A673 (cell line): ENCODE measurements at regions not wholly inside any gene's neighbourhood (a gene's known extent, or its start where the extent isn't known, plus 50 kb on each side); places are given as distances from the start of the nearest gene placed in this dataset.

Experiments
- BruUV-seq: library from RNA; stranded (reverse); fragments of 400-500 nt; replicated peaks from 2 replicates; lab custom pipeline; 2021; lab: Mats Ljungman, UMichigan
- CTCF ChIA-PET: fragments of 300-600 bp; sonication (Branson Sonifier 250); formaldehyde crosslinking; loops from one replicate; lab custom pipeline; 2022; ENCODE audit warnings: antibody characterized with exemption; lab: Charles Lee
- POLR2A ChIA-PET: fragments of 300-600 bp; sonication (Branson Sonifier 250); formaldehyde crosslinking; loops from one replicate; lab custom pipeline; 2022; ENCODE audit warnings: antibody characterized with exemption; ENCODE audit not compliant: low non-redundant PET; lab: Charles Lee
- DNase-seq: peaks from one replicate; pipeline ENCODE4 v3.0.0-alpha.2; 2015; ENCODE audit warnings: low spot score
- H3K27ac ChIP-seq: fragments of 200-600 bp; sonication (generic); 2 replicates; pipeline ENCODE4 v1.5.1; 2016; ENCODE audit warnings: mixed run types, low read depth, mild to moderate bottlenecking, mixed read lengths, antibody characterized with exemption, low read length; ENCODE audit not compliant: poor library complexity, severe bottlenecking
- H3K27me3 ChIP-seq: fragments of 200-600 bp; sonication (generic); replicated peaks from 2 replicates; pipeline ENCODE4 v1.6.1; 2017; ENCODE audit warnings: mixed run types, low read depth, mild to moderate bottlenecking, mixed read lengths, antibody characterized with exemption, low read length; ENCODE audit not compliant: insufficient read depth, poor library complexity
- H3K36me3 ChIP-seq: fragments of 200-600 bp; sonication (generic); 2 replicates; pipeline ENCODE4 v1.6.1; 2016; ENCODE audit warnings: mixed run types, mild to moderate bottlenecking, mixed read lengths, antibody characterized with exemption, low read length; ENCODE audit not compliant: insufficient read depth, poor library complexity, severe bottlenecking
- H3K4me1 ChIP-seq: fragments of 200-600 bp; sonication (generic); 2 replicates; pipeline ENCODE4 v1.6.1; 2017; ENCODE audit warnings: mixed run types, mild to moderate bottlenecking, mixed read lengths, antibody characterized with exemption, low read length; ENCODE audit not compliant: insufficient read depth, poor library complexity, severe bottlenecking
- H3K4me3 ChIP-seq: fragments of 200-600 bp; sonication (generic); 2 replicates; pipeline ENCODE4 v1.5.1; 2016; ENCODE audit warnings: low read depth, mixed run types, mild to moderate bottlenecking, mixed read lengths, low read length; ENCODE audit not compliant: poor library complexity, severe bottlenecking
- H3K9me3 ChIP-seq: fragments of 200-600 bp; sonication (generic); 2 replicates; pipeline ENCODE4 v1.6.1; 2016; ENCODE audit warnings: mixed run types, low read depth, mild to moderate bottlenecking, mixed read lengths, antibody characterized with exemption, low read length; ENCODE audit not compliant: poor library complexity, severe bottlenecking
- EZH2 ChIP-seq: fragments of 200-600 bp; sonication (generic); IDR thresholded peaks from 2 replicates; pipeline ENCODE4 v1.6.1; 2017; ENCODE audit warnings: borderline replicate concordance, low read depth, mild to moderate bottlenecking, mixed read lengths, antibody characterized with exemption, low read length; ENCODE audit not compliant: poor library complexity, severe bottlenecking
- intact Hi-C: fragments of 100-400 bp; cut with micrococcal nuclease; formaldehyde crosslinking; loops from one replicate; pipeline ENCODE4 v1.10.0; 2022; ENCODE audit not compliant: unreplicated experiment
- TF ChIP-seq, protein P1 (sequence below): fragments of 300-800, 200-600 bp; sonication (generic); conservative IDR thresholded peaks from 2 replicates; pipeline ENCODE4 v1.5.1; 2017; ENCODE audit warnings: low read depth, mild to moderate bottlenecking, antibody characterized with exemption, low read length, moderate library complexity, mixed read lengths

GRCh38 chr14:79924551-79924950 lies 286.8 kb downstream of the DIO2 start:
- H3K27ac ChIP-seq, result no peak overlapping the region

GRCh38 chr14:79920180-79920692 lies 291.1 kb downstream of the DIO2 start:
- TF ChIP-seq, protein P1, sequence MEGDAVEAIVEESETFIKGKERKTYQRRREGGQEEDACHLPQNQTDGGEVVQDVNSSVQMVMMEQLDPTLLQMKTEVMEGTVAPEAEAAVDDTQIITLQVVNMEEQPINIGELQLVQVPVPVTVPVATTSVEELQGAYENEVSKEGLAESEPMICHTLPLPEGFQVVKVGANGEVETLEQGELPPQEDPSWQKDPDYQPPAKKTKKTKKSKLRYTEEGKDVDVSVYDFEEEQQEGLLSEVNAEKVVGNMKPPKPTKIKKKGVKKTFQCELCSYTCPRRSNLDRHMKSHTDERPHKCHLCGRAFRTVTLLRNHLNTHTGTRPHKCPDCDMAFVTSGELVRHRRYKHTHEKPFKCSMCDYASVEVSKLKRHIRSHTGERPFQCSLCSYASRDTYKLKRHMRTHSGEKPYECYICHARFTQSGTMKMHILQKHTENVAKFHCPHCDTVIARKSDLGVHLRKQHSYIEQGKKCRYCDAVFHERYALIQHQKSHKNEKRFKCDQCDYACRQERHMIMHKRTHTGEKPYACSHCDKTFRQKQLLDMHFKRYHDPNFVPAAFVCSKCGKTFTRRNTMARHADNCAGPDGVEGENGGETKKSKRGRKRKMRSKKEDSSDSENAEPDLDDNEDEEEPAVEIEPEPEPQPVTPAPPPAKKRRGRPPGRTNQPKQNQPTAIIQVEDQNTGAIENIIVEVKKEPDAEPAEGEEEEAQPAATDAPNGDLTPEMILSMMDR, result no peak
- no peak for TF ChIP-seq EZH2
- Histone ChIP-seq H3K9me3 (no peaks in the 10 kb centered on the region), H3K27ac (no peak overlapping the region), H3K4me1 (no peaks in the 10 kb centered on the region), H3K4me3 (no peak overlapping the region), H3K27me3 (peaks cover 5% of the 10 kb centered on the region), H3K36me3 (no peaks in the 10 kb centered on the region)
- CTCF ChIA-PET, result no interaction called here
- intact Hi-C loops, result no loop called here
- no peak for DNase-seq
- POLR2A ChIA-PET, result no interaction called here
- BruUV-seq, result no TSS peak

More at GRCh38 chr14:79924551-79924950, 286.8 kb downstream of the DIO2 start:
- Histone ChIP-seq H3K36me3 (no peaks in the 10 kb centered on the region), H3K4me1 (no peaks in the 10 kb centered on the region), H3K9me3 (no peaks in the 10 kb centered on the region), H3K27me3 (no peaks in the 10 kb centered on the region), H3K4me3 (no peak overlapping the region)
- ChIA-PET CTCF (no interaction called here), POLR2A (no interaction called here)
- intact Hi-C loops, result no loop called here
- no TSS peak for BruUV-seq
- TF ChIP-seq, protein P1, result no peak
- DNase-seq, result no peak
